SK-N-SH (cell line): ENCODE measurements at regions not wholly inside any gene's neighbourhood (a gene's known extent, or its start where the extent isn't known, plus 50 kb on each side); places are given as distances from the start of the nearest gene placed in this dataset.

Experiments
- CTCF ChIA-PET: fragments of 300-600, 350-600 bp; formaldehyde crosslinking; extraction: SDS; loops from one replicate; lab custom pipeline; 2021; lab: Yijun Ruan, JAX
- POLR2A ChIA-PET: fragments of 350-600 bp; sonication (Branson Sonifier 250); formaldehyde crosslinking; extraction: SDS; loops from one replicate; lab custom pipeline; 2020; ENCODE audit warnings: antibody characterized with exemption, inconsistent platforms; lab: Yijun Ruan, JAX
- DNase-seq: peaks from one replicate; pipeline ENCODE4 v3.0.0; 2012
- H2AFZ ChIP-seq: fragments of 200-600 bp; sonication (generic); 2 replicates; pipeline ENCODE4 v1.8.1; 2016; ENCODE audit warnings: antibody characterized with exemption, mild to moderate bottlenecking, low read depth
- H3F3A ChIP-seq: fragments of 200-600 bp; sonication (generic); replicated peaks from 2 replicates; pipeline ENCODE3; 2016; ENCODE audit warnings: antibody characterized with exemption, mild to moderate bottlenecking; ENCODE audit not compliant: insufficient read depth
- H3K27ac ChIP-seq, 2 experiments: fragments of 200-500 bp in 1 of 2; fragments of 200-600 bp in 1 of 2; sonication (Bioruptor generic) in 1 of 2; sonication (generic), shearing (Covaris generic) in 1 of 2; 2 replicates each; pipeline versions ENCODE4 v1.5.1 to v1.6.1; 2014 to 2016; ENCODE audit warnings: low read depth in 2 of 2, inconsistent platforms in 1 of 2, low read length in 1 of 2, mild to moderate bottlenecking in 1 of 2, mixed read lengths in 1 of 2
- H3K27me3 ChIP-seq: fragments of 200-600 bp; sonication (generic), shearing (Covaris generic); 2 replicates; pipeline ENCODE4 v1.6.1; 2016; ENCODE audit warnings: mixed run types; ENCODE audit not compliant: insufficient read depth
- H3K36me3 ChIP-seq, 2 experiments: fragments of 200-500 bp in 1 of 2; fragments of 200-600 bp in 1 of 2; sonication (Bioruptor generic) in 1 of 2; sonication (generic) in 1 of 2; replicated peaks in 1 of 2; 2 replicates each; pipeline versions ENCODE3 to v1.5.1; 2014 to 2016; ENCODE audit warnings: low read length in 1 of 2, mild to moderate bottlenecking in 1 of 2; ENCODE audit not compliant: insufficient read depth in 2 of 2, control insufficient read depth in 1 of 2
- H3K4me1 ChIP-seq, 2 experiments: fragments of 200-500 bp in 1 of 2; fragments of 200-600 bp in 1 of 2; sonication (Bioruptor generic) in 1 of 2; sonication (generic), shearing (Covaris generic) in 1 of 2; 2 replicates each; pipeline versions ENCODE4 v1.5.1 to v1.6.1; 2014 to 2016; ENCODE audit warnings: low read depth in 1 of 2, low read length in 1 of 2, mixed run types in 1 of 2; ENCODE audit not compliant: insufficient read depth in 2 of 2, control insufficient read depth in 1 of 2
- H3K4me2 ChIP-seq: fragments of 200-600 bp; sonication (generic), shearing (Covaris generic); 2 replicates; pipeline ENCODE4 v1.6.1; 2017; ENCODE audit warnings: mixed run types
- H3K4me3 ChIP-seq, 2 experiments: fragments of 200-500 bp in 1 of 2; fragments of 200-600 bp in 1 of 2; sonication (Bioruptor generic) in 1 of 2; sonication (generic), shearing (Covaris generic) in 1 of 2; 2 replicates each; pipeline versions ENCODE4 v1.5.1 to v1.8.1; 2014 to 2016; ENCODE audit warnings: low read depth in 2 of 2, inconsistent platforms in 1 of 2, low read length in 1 of 2, mild to moderate bottlenecking in 1 of 2, mixed read lengths in 1 of 2, moderate library complexity in 1 of 2
- H3K79me2 ChIP-seq: fragments of 200-600 bp; sonication (generic); 2 replicates; pipeline ENCODE4 v1.8.1; 2017; ENCODE audit warnings: mild to moderate bottlenecking; ENCODE audit not compliant: insufficient read depth
- H3K9ac ChIP-seq: fragments of 200-600 bp; sonication (generic); 2 replicates; pipeline ENCODE4 v1.6.1; 2017; ENCODE audit warnings: mixed run types
- H3K9me2 ChIP-seq: fragments of 200-600 bp; sonication (generic); 2 replicates; pipeline ENCODE4 v1.6.1; 2017; ENCODE audit warnings: mixed run types
- H3K9me3 ChIP-seq: fragments of 200-600 bp; sonication (generic); 2 replicates; pipeline ENCODE4 v1.6.1; 2017; ENCODE audit warnings: mixed run types, mild to moderate bottlenecking, moderate library complexity
- H4K20me1 ChIP-seq: fragments of 200-600 bp; sonication (generic); 2 replicates; pipeline ENCODE4 v1.6.1; 2017; ENCODE audit warnings: mild to moderate bottlenecking, mixed run types; ENCODE audit not compliant: insufficient read depth
- FOXJ3 ChIP-seq: sonication (generic); formaldehyde crosslinking; IDR thresholded peaks from 2 replicates; pipeline ENCODE4 v1.5.1; 2020; ENCODE audit warnings: mild to moderate bottlenecking, missing genetic modification reagents
- FOXM1 ChIP-seq: IDR thresholded peaks from 2 replicates; pipeline ENCODE4 v1.4.0; 2012; ENCODE audit warnings: low read depth, mild to moderate bottlenecking
- MAX ChIP-seq: IDR thresholded peaks from 2 replicates; pipeline ENCODE4 v1.4.0; 2012; ENCODE audit warnings: low read depth
- NFIC ChIP-seq: IDR thresholded peaks from 2 replicates; pipeline ENCODE4 v1.4.0; 2012; ENCODE audit warnings: borderline replicate concordance
- SMC3 ChIP-seq: IDR thresholded peaks from 2 replicates; pipeline ENCODE4 v1.6.1; 2012; ENCODE audit warnings: low read depth, low read length, improper control_type of control experiment
- TAF1 ChIP-seq: IDR thresholded peaks from 2 replicates; pipeline ENCODE4 v1.6.1; 2012; ENCODE audit warnings: low read depth, mild to moderate bottlenecking, low read length, moderate library complexity, borderline replicate concordance
- TEAD4 ChIP-seq: IDR thresholded peaks from 2 replicates; pipeline ENCODE4 v1.4.0; 2012; ENCODE audit warnings: mild to moderate bottlenecking, borderline replicate concordance; ENCODE audit not compliant: insufficient read depth
- WGBS: methylation state at CpG from one replicate; pipeline ENCODE4 v1.1.6; 2017; ENCODE audit warnings: low lambda C conversion rate; 5-methylcytosine and 5-hydroxymethylcytosine counted together
- TF ChIP-seq, protein P1 (sequence below): fragments of 200-600 bp; sonication (generic); IDR thresholded peaks from 2 replicates; pipeline ENCODE4 v1.6.1; 2017; ENCODE audit warnings: antibody characterized with exemption, mild to moderate bottlenecking, moderate library complexity
- TF ChIP-seq, protein P2 (sequence below): IDR thresholded peaks from 2 replicates; pipeline ENCODE4 v1.6.1; 2012; ENCODE audit warnings: mild to moderate bottlenecking, low read depth, low read length, moderate library complexity

DNA sequence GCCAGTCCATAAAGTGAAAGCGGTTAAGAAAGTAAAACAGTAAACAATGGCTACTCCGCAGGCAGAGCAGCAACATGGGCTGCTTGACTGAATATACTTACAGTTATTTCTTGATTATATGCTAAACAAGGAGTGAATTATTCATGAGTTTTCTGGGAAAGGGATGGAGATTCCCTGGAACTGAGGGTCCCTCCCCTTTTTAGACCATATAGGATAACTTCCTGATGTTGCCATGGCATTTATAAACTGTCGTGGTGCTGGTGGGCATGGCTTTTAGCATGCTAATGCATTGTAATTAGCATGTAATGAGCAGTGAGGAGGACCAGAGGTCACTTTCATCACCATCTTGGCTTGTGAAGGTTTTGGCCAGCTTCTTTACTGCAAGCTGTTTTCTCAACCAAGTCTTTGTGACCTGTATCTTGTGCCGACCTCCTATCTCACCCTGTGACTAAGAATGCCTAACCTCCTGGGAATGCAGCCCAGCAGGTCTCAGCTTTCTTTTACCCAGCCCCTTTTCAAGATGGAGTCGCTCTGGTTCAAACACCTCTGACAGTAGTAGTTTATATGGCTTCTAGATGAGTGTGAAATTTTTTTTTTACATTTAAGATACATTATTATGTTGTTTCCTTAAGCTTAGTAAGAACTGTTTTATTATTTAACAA, 514.8 kb upstream of the TENM3 start (continued):
- no peak for TF ChIP-seq SMC3

DNA sequence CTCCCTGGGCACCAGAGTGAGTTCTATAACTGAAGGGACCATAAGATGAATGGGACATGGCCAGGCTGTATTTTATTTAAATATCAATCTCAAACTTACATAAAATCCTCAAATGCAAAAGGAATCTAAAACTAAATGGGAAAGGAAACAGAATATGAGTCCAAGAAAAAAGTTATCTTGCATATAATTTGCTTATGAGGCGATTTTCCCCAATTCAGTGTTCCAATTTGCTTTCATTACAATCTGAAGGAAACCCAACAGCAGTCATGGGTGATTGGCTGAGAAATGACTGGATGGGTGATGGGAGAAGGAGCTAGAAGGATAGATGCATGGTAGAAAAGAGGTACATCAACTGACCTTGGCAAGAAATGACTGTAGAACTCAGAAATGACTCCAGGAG, 511.3 kb upstream of the TENM3 start:
- Histone ChIP-seq H3K9me2 (no peaks in the 10 kb centered on the region; the same call in 1 of the 2 replicates), H3K27ac (no peak overlapping the region), H3F3A (no peaks in the 10 kb centered on the region), H3K4me1 (no peaks in the 10 kb centered on the region), H3K4me2 (no peak overlapping the region), H4K20me1 (no peaks in the 10 kb centered on the region), H3K36me3 (no peaks in the 10 kb centered on the region), H3K9me3 (no peaks in the 10 kb centered on the region), H3K27me3 (no peaks in the 10 kb centered on the region), H3K9ac (no peak overlapping the region), H2AFZ (no peak overlapping the region), H3K4me3 (no peak overlapping the region), H3K79me2 (no peaks in the 10 kb centered on the region)
- POLR2A ChIA-PET = no interaction called here
- TF ChIP-seq MAX = no peak
- TF ChIP-seq, protein P1, sequence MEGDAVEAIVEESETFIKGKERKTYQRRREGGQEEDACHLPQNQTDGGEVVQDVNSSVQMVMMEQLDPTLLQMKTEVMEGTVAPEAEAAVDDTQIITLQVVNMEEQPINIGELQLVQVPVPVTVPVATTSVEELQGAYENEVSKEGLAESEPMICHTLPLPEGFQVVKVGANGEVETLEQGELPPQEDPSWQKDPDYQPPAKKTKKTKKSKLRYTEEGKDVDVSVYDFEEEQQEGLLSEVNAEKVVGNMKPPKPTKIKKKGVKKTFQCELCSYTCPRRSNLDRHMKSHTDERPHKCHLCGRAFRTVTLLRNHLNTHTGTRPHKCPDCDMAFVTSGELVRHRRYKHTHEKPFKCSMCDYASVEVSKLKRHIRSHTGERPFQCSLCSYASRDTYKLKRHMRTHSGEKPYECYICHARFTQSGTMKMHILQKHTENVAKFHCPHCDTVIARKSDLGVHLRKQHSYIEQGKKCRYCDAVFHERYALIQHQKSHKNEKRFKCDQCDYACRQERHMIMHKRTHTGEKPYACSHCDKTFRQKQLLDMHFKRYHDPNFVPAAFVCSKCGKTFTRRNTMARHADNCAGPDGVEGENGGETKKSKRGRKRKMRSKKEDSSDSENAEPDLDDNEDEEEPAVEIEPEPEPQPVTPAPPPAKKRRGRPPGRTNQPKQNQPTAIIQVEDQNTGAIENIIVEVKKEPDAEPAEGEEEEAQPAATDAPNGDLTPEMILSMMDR = no peak
- no peak for TF ChIP-seq TAF1
- TF ChIP-seq SMC3 = no peak
- TF ChIP-seq, protein P2, sequence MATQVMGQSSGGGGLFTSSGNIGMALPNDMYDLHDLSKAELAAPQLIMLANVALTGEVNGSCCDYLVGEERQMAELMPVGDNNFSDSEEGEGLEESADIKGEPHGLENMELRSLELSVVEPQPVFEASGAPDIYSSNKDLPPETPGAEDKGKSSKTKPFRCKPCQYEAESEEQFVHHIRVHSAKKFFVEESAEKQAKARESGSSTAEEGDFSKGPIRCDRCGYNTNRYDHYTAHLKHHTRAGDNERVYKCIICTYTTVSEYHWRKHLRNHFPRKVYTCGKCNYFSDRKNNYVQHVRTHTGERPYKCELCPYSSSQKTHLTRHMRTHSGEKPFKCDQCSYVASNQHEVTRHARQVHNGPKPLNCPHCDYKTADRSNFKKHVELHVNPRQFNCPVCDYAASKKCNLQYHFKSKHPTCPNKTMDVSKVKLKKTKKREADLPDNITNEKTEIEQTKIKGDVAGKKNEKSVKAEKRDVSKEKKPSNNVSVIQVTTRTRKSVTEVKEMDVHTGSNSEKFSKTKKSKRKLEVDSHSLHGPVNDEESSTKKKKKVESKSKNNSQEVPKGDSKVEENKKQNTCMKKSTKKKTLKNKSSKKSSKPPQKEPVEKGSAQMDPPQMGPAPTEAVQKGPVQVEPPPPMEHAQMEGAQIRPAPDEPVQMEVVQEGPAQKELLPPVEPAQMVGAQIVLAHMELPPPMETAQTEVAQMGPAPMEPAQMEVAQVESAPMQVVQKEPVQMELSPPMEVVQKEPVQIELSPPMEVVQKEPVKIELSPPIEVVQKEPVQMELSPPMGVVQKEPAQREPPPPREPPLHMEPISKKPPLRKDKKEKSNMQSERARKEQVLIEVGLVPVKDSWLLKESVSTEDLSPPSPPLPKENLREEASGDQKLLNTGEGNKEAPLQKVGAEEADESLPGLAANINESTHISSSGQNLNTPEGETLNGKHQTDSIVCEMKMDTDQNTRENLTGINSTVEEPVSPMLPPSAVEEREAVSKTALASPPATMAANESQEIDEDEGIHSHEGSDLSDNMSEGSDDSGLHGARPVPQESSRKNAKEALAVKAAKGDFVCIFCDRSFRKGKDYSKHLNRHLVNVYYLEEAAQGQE = no peak
- no peak for TF ChIP-seq NFIC
- no peak for TF ChIP-seq FOXJ3
- no peak for TF ChIP-seq FOXM1
- no peak for TF ChIP-seq TEAD4
- CTCF ChIA-PET = no interaction called here
- no peak for DNase-seq
- 58% methylated on average over 1 of the region's 1 CpG for WGBS
